Suprapubic skin (tissue), 3 donors: ENCODE measurements at regions not wholly inside any gene's neighbourhood (a gene's known extent, or its start where the extent isn't known, plus 50 kb on each side); places are given as distances from the start of the nearest gene placed in this dataset.

Source experiments
- CTCF ChIP-seq, 2 donors: fragments of 200-600 bp in 1 of 2; fragments of 450-650 bp in 1 of 2; sonication (generic) in 1 of 2; IDR thresholded peaks; one replicate each; pipeline ENCODE4 v1.5.1; 2016 to 2019; ENCODE audit warnings: antibody characterized with exemption in 2 of 2, mild to moderate bottlenecking in 1 of 2, moderate library complexity in 1 of 2
- EP300 ChIP-seq: sonication (generic); formaldehyde crosslinking; IDR thresholded peaks from one replicate; pipeline ENCODE4 v1.6.1; 2017; ENCODE audit warnings: antibody characterized with exemption
- POLR2A ChIP-seq, 2 donors: fragments of 450-650 bp; IDR thresholded peaks; one replicate each; pipeline ENCODE4 v1.6.1; 2017; ENCODE audit warnings: antibody characterized with exemption in 2 of 2, mild to moderate bottlenecking in 2 of 2, moderate library complexity in 2 of 2

- TF ChIP-seq CTCF (IDR thresholded peaks at IDR 0.05): no peak
- TF ChIP-seq POLR2A (IDR thresholded peaks at IDR 0.05): no peak
- no peak for TF ChIP-seq EP300
Measured at GRCh38 chr13:50357586-50358118, 342.4 kb downstream of the KCNRG start.
